Endothelial cell of umbilical vein (primary cell): ENCODE measurements at regions not wholly inside any gene's neighbourhood (a gene's known extent, or its start where the extent isn't known, plus 50 kb on each side); places are given as distances from the start of the nearest gene placed in this dataset.

Source experiments
- BruUV-seq: library from RNA; stranded (reverse); fragments of 400-500 nt; replicated peaks from 2 replicates; lab custom pipeline; 2021; lab: Mats Ljungman, UMichigan
- CTCF ChIA-PET: fragments of 300-600, 350-600 bp; sonication (Branson Sonifier 250); formaldehyde crosslinking; loops from one replicate; lab custom pipeline; 2021; ENCODE audit warnings: antibody characterized with exemption, inconsistent platforms; lab: Charles Lee
- POLR2A ChIA-PET: fragments of 300-600, 350-600 bp; sonication (Branson Sonifier 250); formaldehyde crosslinking; loops from one replicate; lab custom pipeline; 2021; ENCODE audit warnings: antibody characterized with exemption, inconsistent platforms; lab: Charles Lee
- DNase-seq: peaks from one replicate; pipeline ENCODE4 v3.0.0-alpha.2; 2011; ENCODE audit warnings: low read depth, low spot score
- FAIRE-seq: peaks from 2 replicates; lab custom pipeline; 2011; peaks lifted over from hg19 to GRCh38; lab: Jason Lieb, UNC
- H2AFZ ChIP-seq: 2 replicates; pipeline ENCODE4 v1.6.0; 2012; ENCODE audit warnings: low read depth, low read length, control low read depth, inconsistent platforms
- H3K27ac ChIP-seq: 2 replicates; pipeline ENCODE4 v1.5.1; 2011; ENCODE audit warnings: low read depth, mild to moderate bottlenecking, control low read depth, low read length, moderate library complexity; ENCODE audit not compliant: insufficient read depth
- H3K27me3 ChIP-seq, 2 experiments: 2 replicates each; pipeline versions ENCODE4 v1.6.0 to v1.6.1; 2011; ENCODE audit warnings: low read length in 2 of 2, mixed read lengths in 1 of 2; ENCODE audit not compliant: control insufficient read depth in 2 of 2, insufficient read depth in 2 of 2
- H3K36me3 ChIP-seq, 2 experiments: 2 replicates in 1 of 2; 3 replicates in 1 of 2; pipeline ENCODE4 v1.5.1; 2011; ENCODE audit warnings: low read length in 2 of 2, mild to moderate bottlenecking in 1 of 2, moderate library complexity in 1 of 2; ENCODE audit not compliant: control insufficient read depth in 2 of 2, insufficient read depth in 2 of 2; ENCODE audit errors: extremely low read depth in 1 of 2
- H3K4me1 ChIP-seq: 3 replicates; pipeline ENCODE4 v1.5.1; 2011; ENCODE audit warnings: mild to moderate bottlenecking, low read length; ENCODE audit not compliant: control insufficient read depth, insufficient read depth; ENCODE audit errors: extremely low read depth
- H3K4me2 ChIP-seq: 2 replicates; pipeline ENCODE4 v1.6.1; 2011; ENCODE audit warnings: low read length, control low read depth, mixed read lengths; ENCODE audit not compliant: insufficient read depth
- H3K4me3 ChIP-seq, 3 experiments: fragments of 200-600 bp in 1 of 3; sonication (generic), shearing (Covaris generic) in 1 of 3; replicated peaks in 1 of 3; 2 replicates each; pipeline ENCODE4 v1.5.1; 2011 to 2016; ENCODE audit warnings: control low read depth in 3 of 3, low read length in 3 of 3, mild to moderate bottlenecking in 2 of 3, inconsistent platforms in 1 of 3, low read depth in 1 of 3, moderate library complexity in 1 of 3; ENCODE audit not compliant: insufficient read depth in 1 of 3
- H3K79me2 ChIP-seq: 2 replicates; pipeline ENCODE4 v1.6.0; 2012; ENCODE audit warnings: low read length, inconsistent platforms; ENCODE audit not compliant: control insufficient read depth, insufficient read depth
- H3K9ac ChIP-seq: replicated peaks from 2 replicates; pipeline ENCODE3; 2011; ENCODE audit warnings: low read length, control low read depth; ENCODE audit not compliant: insufficient read depth; ENCODE audit errors: extremely low read depth
- H3K9me1 ChIP-seq: replicated peaks from 3 replicates; pipeline ENCODE4 v1.6.0; 2011; ENCODE audit warnings: mild to moderate bottlenecking, low read length; ENCODE audit not compliant: control insufficient read depth, insufficient read depth; ENCODE audit errors: extremely low read depth
- H3K9me3 ChIP-seq: replicated peaks from 2 replicates; pipeline ENCODE4 v1.5.1; 2012; ENCODE audit warnings: low read length, inconsistent platforms; ENCODE audit not compliant: control insufficient read depth, insufficient read depth
- H4K20me1 ChIP-seq: replicated peaks from 2 replicates; pipeline ENCODE3; 2011; ENCODE audit warnings: mild to moderate bottlenecking, low read length; ENCODE audit not compliant: control insufficient read depth, insufficient read depth; ENCODE audit errors: extremely low read depth
- CTCF ChIP-seq, 2 donors: IDR thresholded peaks; 1 replicate in 1 of 2; 2 replicates in 1 of 2; pipeline ENCODE4 v1.5.1; 2011; ENCODE audit warnings: low read length in 2 of 2, mild to moderate bottlenecking in 2 of 2, moderate library complexity in 2 of 2, control low read depth in 1 of 2, inconsistent platforms in 1 of 2, low read depth in 1 of 2; ENCODE audit not compliant: insufficient read depth in 1 of 2; ENCODE audit errors: extremely low read depth in 1 of 2
- EZH2 ChIP-seq: IDR thresholded peaks from 2 replicates; pipeline ENCODE4 v1.6.1; 2012; ENCODE audit warnings: borderline replicate concordance, low read depth, mild to moderate bottlenecking, moderate library complexity, low read length, inconsistent platforms; ENCODE audit not compliant: severe bottlenecking
- FOS ChIP-seq: IDR thresholded peaks from 2 replicates; pipeline ENCODE4 v1.6.1; 2011; ENCODE audit warnings: mild to moderate bottlenecking, low read length, moderate library complexity, borderline replicate concordance; ENCODE audit not compliant: insufficient read depth
- GATA2 ChIP-seq: IDR thresholded peaks from 2 replicates; pipeline ENCODE4 v1.7.0; 2011; ENCODE audit warnings: low read depth, mild to moderate bottlenecking, moderate library complexity, mixed read lengths, low read length; ENCODE audit not compliant: insufficient read length, insufficient read depth
- JUN ChIP-seq: IDR thresholded peaks from 2 replicates; pipeline ENCODE4 v1.6.1; 2011; ENCODE audit warnings: borderline replicate concordance, low read depth; ENCODE audit not compliant: insufficient read length, insufficient read depth
- MYC ChIP-seq: IDR thresholded peaks from one replicate; pipeline ENCODE4 v1.6.1; 2011; ENCODE audit warnings: mild to moderate bottlenecking, low read depth, low read length
- POLR2A ChIP-seq: IDR thresholded peaks from 2 replicates; pipeline ENCODE4 v1.6.1; 2012; ENCODE audit warnings: low read depth, mild to moderate bottlenecking, control low read depth, low read length
- POLR2AphosphoS5 ChIP-seq: IDR thresholded peaks from 2 replicates; pipeline ENCODE4 v1.6.1; 2012; ENCODE audit warnings: low read depth, mild to moderate bottlenecking, control low read depth, low read length, moderate library complexity; ENCODE audit not compliant: insufficient read depth
- dilution Hi-C: fragments of 300-500 bp; cut with MboI; formaldehyde crosslinking; loops from one replicate; pipeline ENCODE4 v1.15.0; 2019; ENCODE audit warnings: low sequenced_read_pairs; ENCODE audit not compliant: extremely low pct_ligation_motif_present
- intact Hi-C: fragments of 100-400 bp; cut with micrococcal nuclease; formaldehyde crosslinking; loops from one replicate; pipeline ENCODE4 v1.10.0; 2022
- TF ChIP-seq, protein P1 (sequence below): IDR thresholded peaks from 2 replicates; pipeline ENCODE4 v1.6.1; 2011; ENCODE audit not compliant: insufficient read depth, insufficient read length

DNA sequence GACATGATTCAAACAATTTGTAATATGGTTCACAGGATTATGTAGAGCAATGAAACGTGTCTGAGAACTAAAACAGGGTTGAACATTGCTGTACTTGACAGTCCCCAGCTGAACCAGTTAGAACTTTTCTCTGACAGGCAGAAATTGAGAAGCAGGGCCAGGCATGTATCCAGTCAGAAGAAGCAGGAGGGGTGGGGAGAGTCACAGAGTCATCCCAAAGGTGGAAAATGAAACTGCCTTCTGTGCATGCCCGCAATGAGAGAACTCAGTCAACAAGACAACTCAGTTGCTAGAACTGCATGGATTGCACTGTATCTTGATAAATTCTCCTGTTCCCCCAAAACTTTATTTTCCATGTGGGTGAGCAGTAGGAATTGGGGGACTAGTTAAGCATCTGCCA lies 72.9 kb upstream of the PRLR start:
- no TSS peak for BruUV-seq
- FAIRE-seq (no peak), DNase-seq (no peak)
- Histone ChIP-seq H3K36me3 (no peaks in the 10 kb centered on the region), H3K9me1 (no peaks in the 10 kb centered on the region), H3K27me3 (no peaks in the 10 kb centered on the region), H3K4me2 (no peak overlapping the region), H3K79me2 (no peaks in the 10 kb centered on the region), H2AFZ (no peak overlapping the region), H4K20me1 (no peaks in the 10 kb centered on the region), H3K4me1 (no peaks in the 10 kb centered on the region), H3K4me3 (no peak overlapping the region), H3K9me3 (no peaks in the 10 kb centered on the region), H3K9ac (no peak overlapping the region), H3K27ac (no peak overlapping the region)
- ChIA-PET POLR2A (no interaction called here), CTCF (no interaction called here)
- dilution Hi-C loops: no loop called here
- intact Hi-C loops: no loop called here
- TF ChIP-seq CTCF (IDR thresholded peaks at IDR 0.05; ENCODE audit: extremely low read depth in 1 of 2, insufficient read depth in 1 of 2, low read depth in 1 of 2, low read length in 2 of 2): no peak
- TF ChIP-seq MYC: no peak
- TF ChIP-seq POLR2AphosphoS5: no peak
- TF ChIP-seq EZH2: no peak
- no peak for TF ChIP-seq FOS
- TF ChIP-seq, protein P1, sequence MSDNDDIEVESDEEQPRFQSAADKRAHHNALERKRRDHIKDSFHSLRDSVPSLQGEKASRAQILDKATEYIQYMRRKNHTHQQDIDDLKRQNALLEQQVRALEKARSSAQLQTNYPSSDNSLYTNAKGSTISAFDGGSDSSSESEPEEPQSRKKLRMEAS: no peak

DNA sequence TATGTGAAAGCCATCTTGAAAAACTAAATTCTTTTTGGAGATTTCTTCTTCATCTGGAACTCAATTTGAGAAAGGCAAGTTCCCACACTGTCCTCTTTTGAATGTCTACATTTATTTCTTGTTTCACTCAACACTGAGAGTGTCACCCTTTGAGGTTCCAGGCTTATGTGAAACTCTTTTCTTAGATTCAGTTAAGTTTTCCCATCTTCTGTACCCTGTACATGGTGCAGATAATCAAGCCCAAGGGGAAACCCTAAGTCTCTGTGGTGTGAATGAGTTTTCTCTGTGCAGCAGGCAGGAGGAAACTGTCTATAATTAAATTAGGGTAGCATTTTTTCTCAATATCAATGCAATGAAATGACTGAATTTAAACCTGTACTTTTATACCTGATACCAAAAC lies 72.3 kb upstream of the PRLR start:
- dilution Hi-C loops: no loop called here
- POLR2A ChIA-PET: no interaction called here
- H3K4me3 ChIP-seq: no peak overlapping the region
- H4K20me1 ChIP-seq: no peaks in the 10 kb centered on the region
- no peaks in the 10 kb centered on the region for H3K9me1 ChIP-seq
- TF ChIP-seq MYC (no peak), FOS (no peak), JUN (no peak), POLR2AphosphoS5 (no peak), EZH2 (no peak), CTCF (IDR thresholded peaks at IDR 0.05; ENCODE audit: extremely low read depth in 1 of 2, insufficient read depth in 1 of 2, low read depth in 1 of 2, low read length in 2 of 2) (no peak), POLR2A (no peak), GATA2 (no peak)
- TF ChIP-seq, protein P1: no peak
- no peaks in the 10 kb centered on the region for H3K36me3 ChIP-seq
- H3K4me2 ChIP-seq: no peak overlapping the region
- no peaks in the 10 kb centered on the region for H3K9me3 ChIP-seq
- intact Hi-C loops: no loop called here
- DNase-seq (no peak), FAIRE-seq (no peak)
- no peak overlapping the region for H3K9ac ChIP-seq
- H3K4me1 ChIP-seq: no peaks in the 10 kb centered on the region
- CTCF ChIA-PET: no interaction called here
- no peaks in the 10 kb centered on the region for H3K27me3 ChIP-seq
- no TSS peak for BruUV-seq
- no peak overlapping the region for H2AFZ ChIP-seq
- H3K79me2 ChIP-seq: no peaks in the 10 kb centered on the region
- no peak overlapping the region for H3K27ac ChIP-seq
